HEK293 (cell line): ENCODE measurements at regions not wholly inside any gene's neighbourhood (a gene's known extent, or its start where the extent isn't known, plus 50 kb on each side); places are given as distances from the start of the nearest gene placed in this dataset.

Experiments used
- CTCF ChIA-PET: fragments of 350-600 bp; formaldehyde crosslinking; extraction: SDS; loops from one replicate; lab custom pipeline; 2021; ENCODE audit warnings: antibody characterized with exemption; lab: Yijun Ruan, JAX
- POLR2A ChIA-PET: fragments of 300-600 bp; formaldehyde crosslinking; extraction: SDS; loops from one replicate; lab custom pipeline; 2020; ENCODE audit warnings: antibody characterized with exemption, inconsistent platforms; lab: Yijun Ruan, JAX
- H3K27ac ChIP-seq: fragments of 200-500 bp; sonication (Bioruptor generic); 2 replicates; pipeline ENCODE4 v1.5.1; 2014; ENCODE audit warnings: low read depth, low read length, control low read depth, inconsistent platforms; ENCODE audit errors: extremely low read depth
- H3K36me3 ChIP-seq, 2 experiments: fragments of 200-500 bp in 1 of 2; sonication (Bioruptor generic) in 1 of 2; 1 replicate in 1 of 2; 2 replicates in 1 of 2; pipeline ENCODE4 v1.5.1; 2014 to 2017; ENCODE audit warnings: inconsistent platforms in 2 of 2, low read length in 2 of 2; ENCODE audit not compliant: control insufficient read depth in 2 of 2, insufficient read depth in 1 of 2
- H3K4me1 ChIP-seq: fragments of 200-500 bp; sonication (Bioruptor generic); 2 replicates; pipeline ENCODE4 v1.5.1; 2014; ENCODE audit warnings: mild to moderate bottlenecking, low read length, inconsistent platforms; ENCODE audit not compliant: control insufficient read depth, insufficient read depth
- H3K4me3 ChIP-seq: 2 replicates; pipeline ENCODE4 v1.5.1; 2011; ENCODE audit warnings: low read depth, mild to moderate bottlenecking, control low read depth, low read length, moderate library complexity
- H3K9me3 ChIP-seq: fragments of 200-500 bp; sonication (Bioruptor generic); 2 replicates; pipeline ENCODE4 v1.5.1; 2014; ENCODE audit warnings: low read depth, low read length, inconsistent platforms; ENCODE audit not compliant: control insufficient read depth, insufficient read depth
- BCL11A ChIP-seq: fragments of 450-650 bp; formaldehyde crosslinking; IDR thresholded peaks from 2 replicates; pipeline ENCODE4 v1.5.1; 2016; ENCODE audit warnings: low read depth, missing biosample characterization, missing genetic modification characterization
- GFI1B ChIP-seq: fragments of 450-650 bp; formaldehyde crosslinking; IDR thresholded peaks from 2 replicates; pipeline ENCODE4 v1.5.1; 2016; ENCODE audit warnings: missing biosample characterization, missing genetic modification characterization
- IKZF3 ChIP-seq: fragments of 450-650 bp; IDR thresholded peaks from 2 replicates; pipeline ENCODE4 v1.5.0; 2018; ENCODE audit warnings: missing biosample characterization, mild to moderate bottlenecking, missing genetic modification characterization, moderate library complexity
- KLF1 ChIP-seq: fragments of 450-650 bp; formaldehyde crosslinking; IDR thresholded peaks from 2 replicates; pipeline ENCODE4 v1.5.1; 2016; ENCODE audit warnings: missing biosample characterization, missing genetic modification characterization
- WT1 ChIP-seq: fragments of 450-650 bp; formaldehyde crosslinking; IDR thresholded peaks from 2 replicates; pipeline ENCODE4 v1.5.1; 2016; ENCODE audit warnings: missing biosample characterization, missing genetic modification characterization
- YY1 ChIP-seq: fragments of 450-650 bp; formaldehyde crosslinking; IDR thresholded peaks from 2 replicates; pipeline ENCODE4 v1.5.1; 2018; ENCODE audit warnings: missing biosample characterization, missing genetic modification characterization
- ZBTB11 ChIP-seq: fragments of 450-650 bp; formaldehyde crosslinking; conservative IDR thresholded peaks from 2 replicates; pipeline ENCODE4 v1.5.1; 2016; ENCODE audit warnings: low read depth, missing biosample characterization, missing genetic modification characterization
- ZBTB20 ChIP-seq: fragments of 450-650 bp; formaldehyde crosslinking; IDR thresholded peaks from 2 replicates; pipeline ENCODE4 v1.5.1; 2016; ENCODE audit warnings: missing biosample characterization, missing genetic modification characterization
- ZBTB26 ChIP-seq: fragments of 450-650 bp; formaldehyde crosslinking; optimal IDR thresholded peaks from 2 replicates; pipeline ENCODE3; 2016; ENCODE audit warnings: missing biosample characterization, mild to moderate bottlenecking, missing genetic modification characterization
- ZFP41 ChIP-seq: fragments of 450-650 bp; formaldehyde crosslinking; IDR thresholded peaks from 2 replicates; pipeline ENCODE4 v1.5.1; 2016; ENCODE audit warnings: missing biosample characterization, missing genetic modification characterization, borderline replicate concordance
- ZIC2 ChIP-seq: fragments of 450-650 bp; formaldehyde crosslinking; IDR thresholded peaks from 2 replicates; pipeline ENCODE4 v1.5.1; 2016; ENCODE audit warnings: missing biosample characterization, missing genetic modification characterization
- ZNF132 ChIP-seq: fragments of 450-650 bp; formaldehyde crosslinking; IDR thresholded peaks from 2 replicates; pipeline ENCODE4 v1.5.1; 2017; ENCODE audit warnings: missing biosample characterization, missing genetic modification characterization, borderline replicate concordance
- ZNF266 ChIP-seq: fragments of 450-650 bp; formaldehyde crosslinking; IDR thresholded peaks from 2 replicates; pipeline ENCODE4 v1.5.1; 2016; ENCODE audit warnings: missing biosample characterization, missing genetic modification characterization, low read depth
- ZNF362 ChIP-seq: fragments of 450-650 bp; formaldehyde crosslinking; IDR thresholded peaks from 2 replicates; pipeline ENCODE4 v1.5.1; 2016; ENCODE audit warnings: missing biosample characterization, missing genetic modification characterization
- ZNF433 ChIP-seq: fragments of 450-650 bp; formaldehyde crosslinking; IDR thresholded peaks from 2 replicates; pipeline ENCODE4 v1.5.1; 2016; ENCODE audit warnings: missing biosample characterization, missing genetic modification characterization, low read depth
- ZNF510 ChIP-seq: fragments of 450-650 bp; formaldehyde crosslinking; IDR thresholded peaks from 2 replicates; pipeline ENCODE4 v1.5.1; 2018; ENCODE audit warnings: mild to moderate bottlenecking, missing genetic modification characterization, missing biosample characterization; ENCODE audit not compliant: insufficient replicate concordance
- ZNF530 ChIP-seq: fragments of 450-650 bp; formaldehyde crosslinking; IDR thresholded peaks from 2 replicates; pipeline ENCODE4 v1.5.1; 2016; ENCODE audit warnings: low read depth, missing biosample characterization, missing genetic modification characterization
- ZNF548 ChIP-seq: fragments of 450-650 bp; formaldehyde crosslinking; IDR thresholded peaks from 2 replicates; pipeline ENCODE4 v1.5.1; 2016; ENCODE audit warnings: missing biosample characterization, missing genetic modification characterization
- ZNF585B ChIP-seq: fragments of 450-650 bp; formaldehyde crosslinking; IDR thresholded peaks from 2 replicates; pipeline ENCODE4 v1.5.1; 2016; ENCODE audit warnings: missing biosample characterization, missing genetic modification characterization
- ZNF596 ChIP-seq: fragments of 450-650 bp; IDR thresholded peaks from 2 replicates; pipeline ENCODE4 v1.5.0; 2018; ENCODE audit warnings: missing biosample characterization, mild to moderate bottlenecking, missing genetic modification characterization, moderate library complexity
- ZNF777 ChIP-seq: fragments of 450-650 bp; formaldehyde crosslinking; IDR thresholded peaks from 2 replicates; pipeline ENCODE4 v1.5.1; 2017; ENCODE audit warnings: missing biosample characterization, missing genetic modification characterization, borderline replicate concordance
- ZNF791 ChIP-seq: fragments of 450-650 bp; formaldehyde crosslinking; IDR thresholded peaks from 2 replicates; pipeline ENCODE4 v1.5.1; 2016; ENCODE audit warnings: missing biosample characterization, missing genetic modification characterization

- ChIA-PET POLR2A (no interaction called here), CTCF (no interaction called here)
- Histone ChIP-seq H3K36me3 (no peaks in the 10 kb centered on the region), H3K4me1 (no peaks in the 10 kb centered on the region), H3K4me3 (no peak overlapping the region), H3K27ac (no peak overlapping the region), H3K9me3 (no peaks in the 10 kb centered on the region)
- TF ChIP-seq BCL11A (tag by site-specific recombination), result no peak
- no peak for TF ChIP-seq KLF1 (tag by site-specific recombination)
- TF ChIP-seq ZBTB20 (tag by site-specific recombination), result no peak
- no peak for TF ChIP-seq ZNF510
- no peak for TF ChIP-seq WT1
- no peak for TF ChIP-seq YY1 (tag by site-specific recombination)
- TF ChIP-seq ZNF132 (tag by site-specific recombination), result no peak
- TF ChIP-seq ZNF791 (tag by site-specific recombination), result no peak
These were observed 349.3 kb upstream of the KLF3 start for GRCh38 chr4:38314663-38315062.

GRCh38 chr4:38315286-38315685 is 348.7 kb upstream of the KLF3 start:
- H3K4me1 ChIP-seq, result no peaks in the 10 kb centered on the region
- TF ChIP-seq ZNF433 (tag by site-specific recombination) (no peak), IKZF3 (tag by site-specific recombination) (no peak), ZIC2 (tag by site-specific recombination) (no peak), ZNF266 (tag by site-specific recombination) (no peak)
- H3K4me3 ChIP-seq, result no peak overlapping the region
- H3K27ac ChIP-seq, result no peak overlapping the region
- no peaks in the 10 kb centered on the region for H3K36me3 ChIP-seq
- CTCF ChIA-PET, result interaction anchor here (0.6 kb wide), 1 partner anchor 421 kb away, joined by 3 read pairs; no protein-coding TSS in a partner anchor
- H3K9me3 ChIP-seq, result no peaks in the 10 kb centered on the region
- POLR2A ChIA-PET, result interaction anchor here (0.6 kb wide), 1 partner anchor 359 kb away, joined by 4 read pairs; no protein-coding TSS in a partner anchor

GRCh38 chr4:38316045-38316444 is 348.0 kb upstream of the KLF3 start:
- H3K27ac ChIP-seq, result no peak overlapping the region
- no peaks in the 10 kb centered on the region for H3K4me1 ChIP-seq
- H3K4me3 ChIP-seq, result no peak overlapping the region
- no peaks in the 10 kb centered on the region for H3K36me3 ChIP-seq
- ChIA-PET CTCF (interaction anchor here (0.6 kb wide), 1 partner anchor 420 kb away, joined by 3 read pairs; no protein-coding TSS in a partner anchor), POLR2A (interaction anchor here (0.6 kb wide), 1 partner anchor 358 kb away, joined by 4 read pairs; no protein-coding TSS in a partner anchor)
- no peaks in the 10 kb centered on the region for H3K9me3 ChIP-seq
- TF ChIP-seq ZNF548 (tag by site-specific recombination) (no peak), ZNF585B (tag by site-specific recombination) (no peak), ZFP41 (tag by site-specific recombination) (no peak)

GRCh38 chr4:38317041-38317674 is 346.8 kb upstream of the KLF3 start:
- Histone ChIP-seq H3K4me1 (no peaks in the 10 kb centered on the region), H3K36me3 (no peaks in the 10 kb centered on the region), H3K4me3 (no peak overlapping the region), H3K27ac (no peak overlapping the region), H3K9me3 (no peaks in the 10 kb centered on the region)
- CTCF ChIA-PET, result interaction anchor here (0.6 to 0.7 kb wide), 2 partner anchors 124 to 408 kb away, joined by 3 read pairs; no protein-coding TSS in a partner anchor
- POLR2A ChIA-PET, result no interaction called here
- TF ChIP-seq ZBTB26 (tag by site-specific recombination) (no peak), ZNF596 (no peak), ZNF362 (tag by site-specific recombination) (no peak), ZNF777 (tag by site-specific recombination) (no peak), ZNF530 (tag by site-specific recombination) (no peak), ZBTB11 (tag by site-specific recombination) (no peak), GFI1B (no peak)
